ENCODE measurements at regions not wholly inside any gene's neighbourhood (a gene's known extent, or its start where the extent isn't known, plus 50 kb on each side); places are given as distances from the start of the nearest gene placed in this dataset.

DNA sequence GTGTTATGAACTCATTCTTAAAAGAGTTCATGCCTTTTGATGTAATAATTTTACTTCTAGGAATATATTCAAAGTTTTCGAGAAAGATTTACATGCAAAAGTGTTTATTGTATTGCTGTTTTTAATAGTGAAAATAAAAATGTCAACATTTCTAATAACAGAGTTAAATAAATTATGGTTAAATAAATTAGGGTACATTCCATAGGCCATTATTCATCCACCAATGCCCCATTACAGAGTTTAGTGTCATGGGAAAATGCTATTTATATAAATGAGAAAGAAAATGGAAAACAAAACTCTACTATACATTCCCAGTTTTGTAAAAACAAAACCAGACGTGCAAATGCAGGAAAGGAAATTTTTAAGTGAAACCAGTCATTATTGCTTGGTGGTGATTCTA is 538.1 kb upstream of the TBL1XR1 start:
- H3K27ac ChIP-seq (ENCODE audit: insufficient read depth, low read depth, low read length): no peak overlapping the region
- ChIA-PET CTCF (no interaction called here), POLR2A (no interaction called here)
- intact Hi-C loops (cut with micrococcal nuclease) (no loop called here), dilution Hi-C loops (cut with MboI; ENCODE audit: extremely low pct_ligation_motif_present, low sequenced_read_pairs) (no loop called here)
- H3K79me2 ChIP-seq (ENCODE audit: control insufficient read depth, insufficient read depth, low read length): no peaks in the 10 kb centered on the region
- no peaks in the 10 kb centered on the region for H4K20me1 ChIP-seq (replicated peaks; ENCODE audit: control insufficient read depth, extremely low read depth, insufficient read depth, low read length)
- no peaks in the 10 kb centered on the region for H3K9me3 ChIP-seq (replicated peaks; ENCODE audit: control insufficient read depth, insufficient read depth, low read length)
- no peak overlapping the region for H3K4me3 ChIP-seq (replicated peaks in 1 of 3; ENCODE audit: insufficient read depth in 1 of 3, low read depth in 1 of 3, low read length in 3 of 3)
- H3K4me2 ChIP-seq (ENCODE audit: insufficient read depth, low read length): no peak overlapping the region
- no peak overlapping the region for H3K9ac ChIP-seq (replicated peaks; ENCODE audit: extremely low read depth, insufficient read depth, low read length)
- FAIRE-seq: no peak
- no peaks in the 10 kb centered on the region for H3K4me1 ChIP-seq (ENCODE audit: control insufficient read depth, extremely low read depth, insufficient read depth, low read length)
- H3K9me1 ChIP-seq (replicated peaks; ENCODE audit: control insufficient read depth, extremely low read depth, insufficient read depth, low read length): no peaks in the 10 kb centered on the region
- no peaks in the 10 kb centered on the region for H3K27me3 ChIP-seq (ENCODE audit: control insufficient read depth in 2 of 2, insufficient read depth in 2 of 2, low read length in 2 of 2)
- H3K36me3 ChIP-seq (ENCODE audit: control insufficient read depth in 2 of 2, extremely low read depth in 1 of 2, insufficient read depth in 2 of 2, low read length in 2 of 2): no peaks in the 10 kb centered on the region
- H2AFZ ChIP-seq (ENCODE audit: low read depth, low read length): no peak overlapping the region
- TF ChIP-seq, protein P1, sequence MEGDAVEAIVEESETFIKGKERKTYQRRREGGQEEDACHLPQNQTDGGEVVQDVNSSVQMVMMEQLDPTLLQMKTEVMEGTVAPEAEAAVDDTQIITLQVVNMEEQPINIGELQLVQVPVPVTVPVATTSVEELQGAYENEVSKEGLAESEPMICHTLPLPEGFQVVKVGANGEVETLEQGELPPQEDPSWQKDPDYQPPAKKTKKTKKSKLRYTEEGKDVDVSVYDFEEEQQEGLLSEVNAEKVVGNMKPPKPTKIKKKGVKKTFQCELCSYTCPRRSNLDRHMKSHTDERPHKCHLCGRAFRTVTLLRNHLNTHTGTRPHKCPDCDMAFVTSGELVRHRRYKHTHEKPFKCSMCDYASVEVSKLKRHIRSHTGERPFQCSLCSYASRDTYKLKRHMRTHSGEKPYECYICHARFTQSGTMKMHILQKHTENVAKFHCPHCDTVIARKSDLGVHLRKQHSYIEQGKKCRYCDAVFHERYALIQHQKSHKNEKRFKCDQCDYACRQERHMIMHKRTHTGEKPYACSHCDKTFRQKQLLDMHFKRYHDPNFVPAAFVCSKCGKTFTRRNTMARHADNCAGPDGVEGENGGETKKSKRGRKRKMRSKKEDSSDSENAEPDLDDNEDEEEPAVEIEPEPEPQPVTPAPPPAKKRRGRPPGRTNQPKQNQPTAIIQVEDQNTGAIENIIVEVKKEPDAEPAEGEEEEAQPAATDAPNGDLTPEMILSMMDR (IDR thresholded peaks at IDR 0.05; ENCODE audit: extremely low read depth in 1 of 2, insufficient read depth in 1 of 2, low read depth in 1 of 2, low read length in 2 of 2): no peak
- no peak for TF ChIP-seq POLR2AphosphoS5 (IDR thresholded peaks at IDR 0.05; ENCODE audit: insufficient read depth, low read depth, low read length)
- no peak for TF ChIP-seq MAX (IDR thresholded peaks at IDR 0.05; ENCODE audit: insufficient read depth, insufficient read length)
- no peak for TF ChIP-seq FOS (IDR thresholded peaks at IDR 0.05; ENCODE audit: borderline replicate concordance, insufficient read depth, low read length)
- TF ChIP-seq POLR2A (IDR thresholded peaks at IDR 0.05; ENCODE audit: low read depth, low read length): no peak
- TF ChIP-seq EZH2 (IDR thresholded peaks at IDR 0.05; ENCODE audit: borderline replicate concordance, low read depth, low read length, severe bottlenecking): no peak
- no peak for TF ChIP-seq JUN (IDR thresholded peaks at IDR 0.05; ENCODE audit: borderline replicate concordance, insufficient read depth, insufficient read length, low read depth)
- TF ChIP-seq GATA2 (IDR thresholded peaks at IDR 0.05; ENCODE audit: insufficient read depth, insufficient read length, low read depth, low read length): no peak
- no peak for TF ChIP-seq MYC (IDR thresholded peaks at IDR 0.05; ENCODE audit: low read depth, low read length)
- no peak for DNase-seq (ENCODE audit: low read depth, low spot score)
- no TSS peak for BruUV-seq (replicated peaks)
